ENCODE measurements at regions not wholly inside any gene's neighbourhood (a gene's known extent, or its start where the extent isn't known, plus 50 kb on each side); places are given as distances from the start of the nearest gene placed in this dataset.

DNA sequence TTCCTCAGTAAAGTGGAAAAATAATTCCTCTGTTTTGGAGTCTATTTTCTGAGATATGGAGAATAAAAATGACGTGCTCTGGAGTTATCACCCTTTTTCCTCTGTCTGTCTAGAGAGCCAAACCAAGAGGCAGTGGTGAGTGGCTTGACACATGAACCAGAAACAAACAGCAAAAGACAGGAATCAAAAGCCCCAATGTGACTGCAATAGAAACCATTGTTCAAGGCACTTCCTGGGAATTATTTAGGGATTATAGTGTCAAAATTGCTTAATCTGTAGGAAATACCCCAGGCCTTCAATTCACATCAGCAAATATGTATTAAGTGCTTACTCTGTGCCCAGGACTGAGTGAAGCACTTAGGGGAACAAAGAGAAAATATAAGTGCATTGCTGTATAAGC, 560.4 kb upstream of the JAG1 start:
- no peak for TF ChIP-seq POLR2A (IDR thresholded peaks at IDR 0.05)
- TF ChIP-seq, protein P1, sequence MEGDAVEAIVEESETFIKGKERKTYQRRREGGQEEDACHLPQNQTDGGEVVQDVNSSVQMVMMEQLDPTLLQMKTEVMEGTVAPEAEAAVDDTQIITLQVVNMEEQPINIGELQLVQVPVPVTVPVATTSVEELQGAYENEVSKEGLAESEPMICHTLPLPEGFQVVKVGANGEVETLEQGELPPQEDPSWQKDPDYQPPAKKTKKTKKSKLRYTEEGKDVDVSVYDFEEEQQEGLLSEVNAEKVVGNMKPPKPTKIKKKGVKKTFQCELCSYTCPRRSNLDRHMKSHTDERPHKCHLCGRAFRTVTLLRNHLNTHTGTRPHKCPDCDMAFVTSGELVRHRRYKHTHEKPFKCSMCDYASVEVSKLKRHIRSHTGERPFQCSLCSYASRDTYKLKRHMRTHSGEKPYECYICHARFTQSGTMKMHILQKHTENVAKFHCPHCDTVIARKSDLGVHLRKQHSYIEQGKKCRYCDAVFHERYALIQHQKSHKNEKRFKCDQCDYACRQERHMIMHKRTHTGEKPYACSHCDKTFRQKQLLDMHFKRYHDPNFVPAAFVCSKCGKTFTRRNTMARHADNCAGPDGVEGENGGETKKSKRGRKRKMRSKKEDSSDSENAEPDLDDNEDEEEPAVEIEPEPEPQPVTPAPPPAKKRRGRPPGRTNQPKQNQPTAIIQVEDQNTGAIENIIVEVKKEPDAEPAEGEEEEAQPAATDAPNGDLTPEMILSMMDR (IDR thresholded peaks at IDR 0.05): no peak

Measured in lower leg skin (tissue), 3 donors.